ENCODE measurements at regions not wholly inside any gene's neighbourhood (a gene's known extent, or its start where the extent isn't known, plus 50 kb on each side); places are given as distances from the start of the nearest gene placed in this dataset.
"Not testable (repeated sequence)": the region's sequence is repeated elsewhere in the genome, so short reads cannot be mapped to it uniquely, and the experiment has no call there.

- Histone ChIP-seq H3K4me1 (ENCODE audit: low read depth) (peaks cover 13% of the 10 kb centered on the region), H3K36me3 (no peaks in the 10 kb centered on the region), H3K27ac (no peak overlapping the region), H3K9me3 (ENCODE audit: low read depth) (no peaks in the 10 kb centered on the region), H3K4me3 (no peak overlapping the region), H3K27me3 (no peaks in the 10 kb centered on the region)
- DNase-seq (ENCODE audit: low read depth in 1 of 2, low spot score in 1 of 2) = no peak
- no peak for TF ChIP-seq CTCF (IDR thresholded peaks at IDR 0.05; ENCODE audit: low read depth, low read length)
Observed at GRCh38 chr11:14588681-14589080, 54.9 kb upstream of the PDE3B start.

- DNase-seq (ENCODE audit: low read depth in 1 of 2, low spot score in 1 of 2) = no peak
- Histone ChIP-seq H3K27me3 (no peaks in the 10 kb centered on the region), H3K27ac (no peak overlapping the region), H3K4me1 (ENCODE audit: low read depth) (peaks cover 7% of the 10 kb centered on the region), H3K9me3 (ENCODE audit: low read depth) (no peaks in the 10 kb centered on the region), H3K36me3 (no peaks in the 10 kb centered on the region), H3K4me3 (no peak overlapping the region)
- no peak for TF ChIP-seq CTCF (IDR thresholded peaks at IDR 0.05; ENCODE audit: low read depth, low read length)
Observed at GRCh38 chr11:14589421-14589820, 54.2 kb upstream of the PDE3B start.

- not testable (repeated sequence) for H3K9me3 ChIP-seq (ENCODE audit: low read depth); H3K4me1 ChIP-seq (ENCODE audit: low read depth); H3K4me3 ChIP-seq; H3K27me3 ChIP-seq; H3K36me3 ChIP-seq; H3K27ac ChIP-seq; DNase-seq (ENCODE audit: low read depth in 1 of 2, low spot score in 1 of 2)
Observed at GRCh38 chr11:14591046-14591445, 52.6 kb upstream of the PDE3B start.

GRCh38 chr11:14593671-14594070, 49.9 kb upstream of the PDE3B start:
- Histone ChIP-seq H3K4me3 (no peak overlapping the region), H3K9me3 (ENCODE audit: low read depth) (no peaks in the 10 kb centered on the region), H3K4me1 (ENCODE audit: low read depth) (no peaks in the 10 kb centered on the region), H3K36me3 (no peaks in the 10 kb centered on the region), H3K27me3 (no peaks in the 10 kb centered on the region), H3K27ac (no peak overlapping the region)
- no peak for TF ChIP-seq CTCF (IDR thresholded peaks at IDR 0.05; ENCODE audit: low read depth, low read length)
- DNase-seq (ENCODE audit: low read depth in 1 of 2, low spot score in 1 of 2) = no peak

Data from cardiac muscle cell (in vitro differentiated cells and primary cell).